ENCODE measurements at regions not wholly inside any gene's neighbourhood (a gene's known extent, or its start where the extent isn't known, plus 50 kb on each side); places are given as distances from the start of the nearest gene placed in this dataset.

GRCh38 chr18:77522051-77522675, 272.5 kb downstream of the GALR1 start:
- DNase-seq: no peak

GRCh38 chr18:77524909-77525308, 275.3 kb downstream of the GALR1 start:
- DNase-seq: no peak

- no peak for DNase-seq
These were observed 277.3 kb downstream of the GALR1 start for GRCh38 chr18:77526962-77527361.

- no peak for DNase-seq
These were observed 279.2 kb downstream of the GALR1 start for GRCh38 chr18:77528872-77529271.

- DNase-seq: no peak
These were observed 280.0 kb downstream of the GALR1 start for GRCh38 chr18:77529492-77530176.

- no peak for DNase-seq
These were observed 281.1 kb downstream of the GALR1 start for GRCh38 chr18:77530732-77531131.

GRCh38 chr18:77539860-77540259, 290.2 kb downstream of the GALR1 start:
- DNase-seq: no peak

GRCh38 chr18:77544792-77545191, 295.1 kb downstream of the GALR1 start:
- DNase-seq: no peak

GRCh38 chr18:77547757-77548156, 298.1 kb downstream of the GALR1 start:
- no peak for DNase-seq

GRCh38 chr18:77548790-77549420, 299.3 kb downstream of the GALR1 start:
- no peak for DNase-seq

- no peak for DNase-seq
These were observed 301.0 kb downstream of the GALR1 start for GRCh38 chr18:77550625-77551024.

- no peak for DNase-seq
These were observed 301.4 kb downstream of the GALR1 start for GRCh38 chr18:77551055-77551454.

GRCh38 chr18:77552945-77553344, 303.3 kb downstream of the GALR1 start:
- no peak for DNase-seq

GRCh38 chr18:77554061-77554460, 304.4 kb downstream of the GALR1 start:
- no peak for DNase-seq

GRCh38 chr18:77557046-77557587, 307.5 kb downstream of the GALR1 start:
- DNase-seq: no peak

GRCh38 chr18:77559274-77559910, 309.7 kb downstream of the GALR1 start:
- DNase-seq: no peak

- no peak for DNase-seq
These were observed 310.8 kb downstream of the GALR1 start for GRCh38 chr18:77560341-77560992.

- no peak for DNase-seq
These were observed 317.0 kb downstream of the GALR1 start for GRCh38 chr18:77566604-77567003.

- DNase-seq: no peak
These were observed 317.6 kb downstream of the GALR1 start for GRCh38 chr18:77567205-77567604.

- DNase-seq: no peak
These were observed 322.1 kb downstream of the GALR1 start for GRCh38 chr18:77571743-77572142.

GRCh38 chr18:77572537-77572936, 322.9 kb downstream of the GALR1 start:
- no peak for DNase-seq

GRCh38 chr18:77573571-77573970, 323.9 kb downstream of the GALR1 start:
- DNase-seq: no peak

- no peak for DNase-seq
These were observed 341.4 kb downstream of the GALR1 start for GRCh38 chr18:77590943-77591515.
